Stimulated activated CD4-positive, alpha-beta T cell treated with anti-CD3 and anti-CD28 coated beads, TNF-alpha, amount 100 ng/mL, for 4 hours (primary cell): ENCODE measurements at regions not wholly inside any gene's neighbourhood (a gene's known extent, or its start where the extent isn't known, plus 50 kb on each side); places are given as distances from the start of the nearest gene placed in this dataset.

Experiments used
- DNase-seq, 3 experiments: peaks; one replicate each; pipeline ENCODE4 v3.0.0-alpha.2; 2020; ENCODE audit warnings: low read depth in 3 of 3

DNA sequence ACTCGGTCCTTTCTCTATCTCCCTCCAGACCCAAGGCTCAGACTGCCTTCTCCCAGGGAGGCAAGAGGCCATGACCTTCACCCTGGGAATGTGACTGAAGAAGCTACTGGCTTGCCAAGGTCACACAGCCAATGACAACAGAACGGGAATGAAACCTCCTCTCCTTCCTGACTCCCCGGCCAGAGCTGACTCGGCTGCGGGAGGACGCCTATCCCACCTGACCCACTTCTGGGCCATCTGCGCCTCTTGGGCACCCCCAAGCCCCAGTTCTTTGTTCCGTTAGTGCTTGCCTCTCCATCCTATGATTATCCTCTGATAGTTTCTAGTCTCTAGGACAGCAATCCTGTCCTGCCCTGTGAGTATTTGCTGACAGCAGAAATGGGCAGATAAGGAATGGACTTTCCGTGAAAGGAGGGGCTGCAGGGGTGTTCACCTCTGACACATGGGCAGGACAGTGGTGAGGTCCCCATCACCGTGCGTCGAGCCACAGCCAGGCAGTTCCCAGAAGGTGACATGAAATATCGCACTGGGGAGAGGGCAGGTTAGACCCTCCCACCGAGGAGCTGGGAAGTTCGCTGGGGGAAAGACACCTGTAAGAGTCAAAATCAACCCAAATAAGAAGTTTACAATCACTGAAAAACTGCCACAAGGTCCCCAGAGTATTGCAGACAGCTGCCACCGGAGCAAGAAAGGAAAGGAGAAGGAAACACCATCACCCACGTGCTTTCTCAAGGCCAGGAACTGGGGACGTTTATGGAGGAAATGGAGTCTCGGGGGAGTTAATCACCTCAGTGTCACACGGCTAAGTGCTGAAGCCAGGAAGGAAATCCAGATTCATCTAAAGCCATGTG, 63.0 kb downstream of the INSIG1 start:
- DNase-seq, result no peak

DNA sequence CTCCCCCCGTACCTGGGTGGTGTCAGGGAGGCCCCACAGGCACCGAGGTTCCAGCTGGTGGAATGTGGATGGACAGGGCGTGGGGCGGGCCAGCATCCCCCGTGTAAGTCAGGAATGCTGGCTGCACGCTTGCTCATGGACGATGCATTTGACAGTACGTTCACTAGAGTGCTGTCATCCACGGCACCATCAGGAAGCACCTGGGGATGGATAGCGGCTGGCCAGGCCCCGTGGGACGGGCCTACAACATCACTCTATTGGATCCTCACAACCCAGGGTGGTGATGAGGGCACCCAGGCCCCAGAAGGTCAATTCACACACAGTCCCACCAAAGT, 63.6 kb downstream of the INSIG1 start:
- no peak for DNase-seq

DNA sequence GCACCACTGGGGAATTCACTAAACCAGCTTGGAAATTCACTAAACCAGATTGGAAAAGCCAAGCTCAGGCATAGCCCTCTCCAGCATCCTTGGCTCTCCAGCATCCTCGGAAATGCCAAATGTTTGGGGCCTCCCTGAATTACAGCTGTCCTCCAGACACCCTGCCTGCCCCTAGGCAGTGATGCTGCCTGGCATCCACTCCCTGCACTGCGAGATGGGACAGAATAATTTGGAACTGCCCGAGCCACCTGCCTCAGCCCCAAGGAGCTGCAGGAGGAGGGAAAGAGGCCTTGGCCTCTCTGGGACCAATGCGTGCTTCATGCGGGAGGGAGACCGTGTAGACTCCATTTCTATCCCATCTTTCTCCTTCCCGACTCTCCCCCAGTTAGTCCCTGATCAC, 64.3 kb downstream of the INSIG1 start:
- DNase-seq, result no peak

DNA sequence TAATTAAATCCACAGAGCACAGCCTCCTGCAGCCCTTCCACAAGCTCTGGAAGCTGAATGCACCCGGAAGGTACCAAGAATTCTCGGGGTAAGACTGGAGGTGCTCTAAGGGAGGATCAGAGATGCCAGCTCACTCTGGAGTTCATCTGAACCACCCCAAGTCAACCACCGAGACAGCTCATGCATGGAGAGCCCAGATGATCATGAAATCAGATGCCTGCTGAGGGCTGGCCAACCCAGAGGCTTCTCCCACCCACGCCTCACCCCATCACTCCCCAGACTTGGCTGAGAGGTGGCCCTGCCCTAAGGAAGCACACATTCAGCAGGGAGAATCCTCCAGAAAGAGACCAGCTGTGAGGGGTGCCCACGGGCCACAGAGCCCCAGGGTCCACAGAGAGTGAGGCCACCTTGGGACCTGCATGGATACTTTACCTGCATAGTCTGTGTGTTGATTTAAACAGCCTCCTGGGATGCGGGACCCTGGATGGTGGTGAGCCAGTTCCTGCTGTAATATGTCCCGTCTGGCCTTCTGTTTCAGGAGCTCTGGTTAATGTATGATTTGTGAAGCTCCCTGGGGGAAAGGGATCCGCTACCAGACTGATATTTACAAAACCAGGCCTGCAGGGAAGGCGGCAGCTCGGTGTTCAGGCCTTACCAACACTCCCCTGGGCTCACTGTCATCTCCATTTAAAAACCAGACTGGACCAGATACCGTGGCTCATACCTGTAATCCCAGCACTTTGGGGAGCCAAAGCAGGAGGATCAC, 64.9 kb downstream of the INSIG1 start:
- DNase-seq, result no peak

DNA sequence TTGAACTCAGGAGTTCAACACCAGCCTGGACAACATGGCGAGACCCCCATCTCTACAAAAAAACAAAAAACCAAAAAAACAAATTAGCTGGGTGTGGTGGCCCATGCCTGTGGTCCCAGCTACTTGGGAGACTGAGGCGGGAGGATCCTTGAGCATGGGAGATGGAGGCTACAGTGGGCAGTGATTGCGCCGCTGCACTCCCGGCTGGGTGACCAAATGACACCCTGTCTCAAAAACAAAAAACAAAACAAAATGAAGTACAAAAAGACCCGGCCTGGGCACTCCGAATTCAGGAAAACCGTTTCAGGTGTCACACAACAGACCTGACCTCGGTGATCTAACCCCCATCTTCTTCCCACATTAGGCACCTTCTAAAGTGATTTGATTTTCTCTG, 65.5 kb downstream of the INSIG1 start:
- no peak for DNase-seq

DNA sequence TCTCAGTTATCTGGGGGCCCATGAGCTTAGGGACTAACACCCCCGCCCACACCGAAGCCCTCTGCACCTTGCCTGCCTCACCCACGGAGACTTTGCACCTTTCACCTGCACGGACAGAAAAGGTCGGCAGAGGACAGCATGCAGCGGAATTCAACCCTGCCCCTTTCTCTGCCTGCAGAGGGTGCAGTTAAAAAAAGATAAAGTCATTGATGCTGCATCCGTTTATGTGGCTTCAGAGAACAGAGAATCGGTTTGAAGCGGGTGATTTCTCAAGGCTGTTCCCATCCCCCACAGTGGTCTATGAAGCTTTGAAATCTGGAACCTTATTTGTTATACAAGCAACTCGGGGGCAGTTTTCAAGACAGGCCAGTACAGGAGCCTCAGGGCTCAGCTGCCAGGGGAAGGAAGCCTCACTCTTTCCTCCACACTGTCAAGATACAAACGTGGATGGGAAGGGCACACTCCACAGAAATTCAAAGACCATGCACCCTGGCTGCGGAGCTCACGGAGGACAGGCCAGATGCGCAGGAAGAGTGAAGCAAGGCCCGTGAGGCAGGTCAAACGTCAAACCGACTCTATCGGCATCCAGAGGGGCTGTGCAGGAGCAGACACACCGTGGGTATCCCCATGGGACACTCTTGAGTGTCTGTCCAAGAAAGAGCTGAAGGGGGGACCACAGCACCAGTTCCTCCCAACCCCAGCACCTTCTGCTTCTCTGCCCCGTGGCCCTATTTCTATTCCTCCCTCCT, 66.3 kb downstream of the INSIG1 start:
- DNase-seq, result no peak

DNA sequence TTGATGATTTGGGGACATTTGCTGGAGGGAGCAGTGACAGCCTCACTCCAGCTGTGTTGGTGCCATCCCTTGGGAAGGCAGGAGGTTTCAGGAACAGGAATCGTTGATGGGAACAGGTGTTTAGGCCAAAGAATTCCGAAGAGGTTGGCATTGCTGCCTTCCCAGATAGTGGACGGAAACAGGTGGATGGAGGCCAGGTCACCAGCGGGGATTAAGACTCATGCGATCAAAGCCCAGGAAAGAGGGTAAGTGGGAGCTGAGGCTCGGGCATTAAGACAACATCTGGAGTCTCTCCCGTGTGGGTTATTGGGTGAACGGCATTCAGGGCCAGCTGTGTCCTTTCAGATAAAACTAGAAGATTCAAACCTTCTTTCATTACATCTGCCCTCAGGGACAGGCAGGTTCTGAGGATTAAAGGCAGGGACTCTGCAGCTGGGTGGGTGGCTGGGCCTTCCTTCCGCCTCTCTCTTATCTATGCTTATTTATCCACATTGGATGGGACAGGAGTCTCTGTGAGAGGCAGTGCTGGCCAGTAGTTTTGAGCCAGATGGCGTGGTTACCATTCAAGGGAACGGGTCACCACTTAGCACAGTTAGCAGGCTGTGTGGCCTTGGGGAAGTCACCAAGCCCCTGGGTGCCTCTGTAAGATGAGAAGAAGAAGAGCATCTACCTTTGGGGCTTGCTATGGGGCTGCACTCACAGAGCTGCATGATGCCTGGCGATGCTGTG, 67.6 kb downstream of the INSIG1 start:
- DNase-seq, result no peak

DNA sequence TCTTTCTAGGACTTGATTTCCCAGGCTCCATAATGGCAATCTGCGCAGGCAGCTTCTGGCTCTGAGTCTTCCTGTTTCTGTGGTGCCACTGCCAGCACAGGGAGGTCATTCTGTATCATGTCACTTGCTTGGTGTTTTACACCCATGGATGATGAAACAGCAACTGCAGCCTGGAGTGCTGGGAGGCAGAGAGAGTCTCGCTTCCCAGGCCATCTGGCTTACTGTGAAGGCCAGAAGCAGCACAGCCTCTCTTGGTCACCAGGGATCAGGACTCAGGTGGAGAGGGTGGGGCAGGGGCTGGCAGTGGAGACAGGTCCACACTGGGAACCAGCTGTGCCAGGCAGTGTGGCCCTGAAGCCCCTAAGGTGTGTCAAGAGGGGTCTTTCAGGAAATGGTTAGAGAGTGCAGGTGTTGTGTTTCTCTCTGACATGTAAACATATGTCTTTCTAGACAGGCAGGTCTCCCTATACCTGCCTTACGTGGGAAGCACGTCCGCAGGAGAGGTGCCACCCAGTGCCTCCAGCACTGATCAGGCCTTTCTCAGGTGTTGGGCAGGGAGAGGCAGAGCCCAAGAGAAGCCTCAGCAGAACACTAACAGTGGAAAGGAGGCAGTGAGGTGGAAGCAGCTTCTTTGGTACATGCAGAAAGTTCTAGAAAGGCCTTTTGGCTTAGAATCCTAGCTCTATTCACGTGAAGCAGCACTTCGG, 71.4 kb downstream of the INSIG1 start:
- DNase-seq, result no peak

DNA sequence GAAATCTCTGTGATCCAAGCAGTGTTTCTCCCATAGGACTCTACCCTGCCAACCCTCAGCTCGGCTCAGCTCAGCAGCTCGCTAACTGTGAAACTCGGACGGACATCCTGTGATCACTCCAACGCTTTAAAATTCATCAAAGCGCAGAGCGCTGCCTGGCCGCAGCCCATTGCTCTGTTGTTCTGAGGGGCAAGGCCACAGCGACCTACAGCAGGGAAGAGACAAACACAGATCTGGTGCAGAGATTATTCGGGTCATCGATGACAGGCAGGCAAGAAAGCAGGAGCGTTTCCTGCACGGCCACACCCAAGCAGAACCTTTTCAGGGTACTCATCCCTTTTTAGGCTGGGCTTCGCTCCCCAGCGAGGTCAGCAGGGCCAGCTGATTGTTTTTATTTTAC, 72.1 kb downstream of the INSIG1 start:
- no peak for DNase-seq

DNA sequence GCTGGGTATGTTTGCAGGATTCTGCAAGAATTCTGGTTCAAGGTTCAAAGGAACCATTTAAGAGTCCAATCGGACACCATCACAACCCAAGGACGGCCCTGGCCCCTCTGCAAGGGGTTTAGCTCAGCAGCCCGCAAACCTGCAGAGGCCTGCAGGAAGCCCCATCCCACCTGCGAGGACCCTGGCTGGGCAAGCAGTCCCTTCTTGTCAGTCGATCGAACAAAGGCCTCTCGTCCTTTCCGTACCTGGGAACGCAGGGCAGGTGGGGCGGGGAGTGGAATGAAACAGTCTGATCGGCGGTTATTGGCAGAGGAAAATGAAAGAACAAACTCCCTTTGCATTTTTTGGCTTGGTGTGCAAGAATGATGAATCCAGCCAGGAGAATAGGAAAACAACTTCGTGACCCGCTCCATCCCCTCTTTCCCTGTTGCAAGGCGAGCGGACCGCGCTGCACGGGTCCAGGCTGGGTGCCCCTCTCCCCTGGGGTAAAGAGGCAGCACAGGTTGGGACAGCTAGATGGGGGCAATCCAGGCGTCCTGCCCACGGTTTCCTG, 73.7 kb downstream of the INSIG1 start:
- no peak for DNase-seq

DNA sequence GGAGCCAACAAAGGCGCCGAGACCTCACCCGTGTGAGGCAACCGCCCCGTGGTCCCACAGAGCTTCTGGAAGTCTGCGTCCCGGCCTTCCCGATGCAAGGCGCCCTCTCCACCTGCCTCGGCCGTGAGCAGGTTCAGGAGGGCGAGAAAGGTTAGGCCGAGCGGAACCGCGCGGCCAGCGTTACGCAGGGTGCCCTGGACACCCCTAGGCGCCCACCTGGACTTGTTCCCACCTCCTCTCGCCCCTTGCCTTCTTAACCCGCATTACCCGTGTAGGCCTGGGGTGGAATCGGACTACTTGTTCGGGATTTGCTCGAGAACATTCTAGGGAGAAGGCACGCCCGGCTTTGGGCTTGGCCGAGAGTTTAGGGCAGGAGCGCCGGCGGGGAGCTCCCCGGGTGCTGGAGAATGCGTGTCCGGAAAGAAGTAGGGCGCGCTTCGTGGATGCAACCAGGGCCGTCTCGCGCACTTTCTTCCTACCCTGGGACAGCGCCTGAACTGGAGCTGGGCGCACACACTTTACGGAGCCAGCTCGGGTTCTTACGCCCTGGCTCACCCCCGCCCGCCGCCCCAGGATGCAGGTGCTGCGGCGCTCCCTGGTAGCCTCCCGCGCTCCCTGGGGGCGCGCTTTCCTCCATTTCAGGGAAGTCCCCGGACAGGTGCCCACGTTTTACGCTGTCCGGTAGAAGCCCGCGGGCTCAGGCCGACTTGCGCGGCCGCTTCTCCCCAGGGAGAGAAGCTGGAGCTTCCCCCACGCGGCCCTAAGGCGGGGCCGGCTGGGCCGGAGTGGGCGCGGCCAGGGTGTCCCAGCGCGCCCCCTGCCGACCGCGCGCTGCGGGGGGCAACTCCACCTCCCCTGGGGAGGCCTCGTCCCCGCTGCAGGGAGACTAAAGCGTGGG, 74.5 kb downstream of the INSIG1 start:
- DNase-seq, result no peak

DNA sequence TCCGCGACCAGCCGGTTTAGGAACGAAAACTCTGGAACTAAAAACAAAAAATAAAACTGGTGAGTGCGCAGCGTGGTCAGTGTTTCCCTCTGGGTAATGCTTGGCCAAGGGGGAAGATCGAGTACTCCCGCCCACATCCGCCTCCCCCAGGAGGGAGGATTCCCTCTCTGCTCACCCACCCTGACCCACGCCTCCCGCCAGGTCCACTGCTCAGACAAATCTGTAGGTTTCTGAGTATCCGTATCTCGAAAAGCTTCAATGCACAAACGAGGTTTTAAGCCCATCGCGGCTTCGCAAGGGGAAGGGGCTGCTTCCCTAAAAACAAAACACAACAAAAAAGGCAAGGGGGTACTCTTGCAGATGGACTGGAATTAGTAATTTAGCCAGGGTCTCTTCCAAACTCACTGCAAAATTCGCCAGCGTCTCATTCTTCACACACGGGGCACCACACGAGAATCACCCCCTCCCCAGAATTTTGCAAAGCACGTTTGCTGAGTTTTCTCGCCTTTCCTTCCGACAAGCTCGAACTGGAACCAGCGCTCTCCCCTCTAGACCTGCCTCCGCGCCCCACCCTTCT, 75.2 kb downstream of the INSIG1 start:
- no peak for DNase-seq

DNA sequence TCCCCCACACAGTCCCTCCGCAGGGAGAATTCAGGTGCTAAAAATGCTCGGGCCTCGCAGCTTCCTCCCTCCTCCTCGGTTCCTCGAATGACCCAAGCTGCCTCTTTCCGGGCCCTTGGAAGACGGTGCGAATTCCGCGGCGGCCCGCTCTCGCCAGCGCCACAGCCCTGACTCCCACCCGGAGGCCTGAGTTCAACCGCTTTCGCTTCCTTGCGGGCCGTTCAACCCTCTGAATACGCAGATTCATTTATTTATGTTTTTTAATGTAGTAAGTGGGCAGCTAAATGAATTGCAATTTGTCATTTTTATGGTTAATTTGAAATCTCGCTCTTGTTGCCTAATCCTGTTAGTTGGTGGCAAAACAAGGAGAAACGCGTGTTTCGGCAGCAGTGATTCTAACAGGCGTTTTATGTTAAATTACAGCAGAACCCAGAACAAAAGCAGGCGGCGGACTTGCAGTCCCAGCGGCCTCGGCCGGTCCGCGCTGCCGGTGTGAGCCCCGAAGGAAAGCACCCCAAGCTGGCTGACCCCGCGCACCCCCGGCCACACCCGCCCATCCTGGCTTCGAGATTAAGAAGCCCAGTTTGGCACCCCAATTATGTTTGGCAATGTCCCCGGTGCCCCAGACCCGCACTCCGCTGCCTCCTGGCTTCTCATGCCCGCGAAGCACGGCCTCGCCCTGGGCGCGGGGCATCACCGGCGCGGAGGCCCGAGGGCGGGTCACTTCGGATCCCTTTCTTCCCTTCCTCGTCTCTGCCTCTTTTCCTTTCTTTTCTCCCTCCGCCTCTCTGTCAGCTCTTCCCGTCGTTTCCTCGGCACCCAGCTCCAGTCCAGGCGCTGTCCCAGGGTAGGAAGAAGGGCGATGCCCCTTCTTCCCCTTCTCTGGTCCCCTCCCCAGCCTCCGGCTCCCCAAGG, 75.9 kb downstream of the INSIG1 start:
- no peak for DNase-seq

DNA sequence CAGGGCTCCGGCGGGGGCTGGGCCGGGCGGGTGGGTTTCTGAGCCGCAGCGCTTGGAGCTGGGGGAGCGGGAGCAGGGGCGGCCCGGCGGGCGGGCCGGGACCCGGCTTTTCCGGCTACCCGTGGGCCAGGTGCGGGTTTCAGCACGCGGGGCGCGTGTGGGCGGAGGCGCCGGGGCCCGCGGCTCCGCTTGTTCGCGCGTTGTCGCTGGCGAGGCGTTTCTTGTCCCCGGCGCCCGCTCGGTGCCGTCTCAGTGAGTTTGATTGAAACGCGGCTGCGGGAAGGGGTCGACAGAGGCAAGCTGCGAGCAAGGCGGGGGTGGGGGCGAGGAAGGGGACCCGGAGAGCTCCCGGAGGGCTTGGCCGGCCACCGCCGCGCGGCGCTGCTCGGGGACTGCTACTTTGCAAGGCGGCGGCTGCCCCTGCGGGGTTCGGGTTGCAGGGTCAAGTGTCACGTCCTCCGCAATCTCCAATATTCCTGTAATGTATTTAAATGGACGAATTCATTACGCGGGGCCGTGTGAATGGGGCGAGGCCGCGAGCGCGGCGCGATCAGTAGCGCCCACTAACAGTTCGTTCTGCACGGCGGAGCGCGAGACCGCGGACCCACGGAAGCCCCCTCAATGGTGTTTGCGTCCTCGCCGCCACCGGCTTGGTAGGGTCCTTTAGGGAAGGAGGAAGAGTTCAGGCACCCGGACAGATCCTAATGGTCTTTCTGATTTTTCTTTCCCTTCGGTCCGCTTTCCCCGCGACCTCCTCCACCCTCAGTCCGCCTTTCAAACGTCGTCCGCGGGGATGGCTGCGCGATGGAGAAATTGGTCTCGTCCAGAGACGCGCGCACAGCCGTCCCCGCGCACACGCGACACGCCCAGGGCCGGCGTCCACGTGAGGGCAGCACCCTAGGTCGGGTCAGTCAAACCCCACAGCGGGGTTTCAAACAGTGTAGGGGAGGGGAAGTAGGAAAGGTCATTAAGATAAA, 76.9 kb downstream of the INSIG1 start:
- DNase-seq, result no peak

DNA sequence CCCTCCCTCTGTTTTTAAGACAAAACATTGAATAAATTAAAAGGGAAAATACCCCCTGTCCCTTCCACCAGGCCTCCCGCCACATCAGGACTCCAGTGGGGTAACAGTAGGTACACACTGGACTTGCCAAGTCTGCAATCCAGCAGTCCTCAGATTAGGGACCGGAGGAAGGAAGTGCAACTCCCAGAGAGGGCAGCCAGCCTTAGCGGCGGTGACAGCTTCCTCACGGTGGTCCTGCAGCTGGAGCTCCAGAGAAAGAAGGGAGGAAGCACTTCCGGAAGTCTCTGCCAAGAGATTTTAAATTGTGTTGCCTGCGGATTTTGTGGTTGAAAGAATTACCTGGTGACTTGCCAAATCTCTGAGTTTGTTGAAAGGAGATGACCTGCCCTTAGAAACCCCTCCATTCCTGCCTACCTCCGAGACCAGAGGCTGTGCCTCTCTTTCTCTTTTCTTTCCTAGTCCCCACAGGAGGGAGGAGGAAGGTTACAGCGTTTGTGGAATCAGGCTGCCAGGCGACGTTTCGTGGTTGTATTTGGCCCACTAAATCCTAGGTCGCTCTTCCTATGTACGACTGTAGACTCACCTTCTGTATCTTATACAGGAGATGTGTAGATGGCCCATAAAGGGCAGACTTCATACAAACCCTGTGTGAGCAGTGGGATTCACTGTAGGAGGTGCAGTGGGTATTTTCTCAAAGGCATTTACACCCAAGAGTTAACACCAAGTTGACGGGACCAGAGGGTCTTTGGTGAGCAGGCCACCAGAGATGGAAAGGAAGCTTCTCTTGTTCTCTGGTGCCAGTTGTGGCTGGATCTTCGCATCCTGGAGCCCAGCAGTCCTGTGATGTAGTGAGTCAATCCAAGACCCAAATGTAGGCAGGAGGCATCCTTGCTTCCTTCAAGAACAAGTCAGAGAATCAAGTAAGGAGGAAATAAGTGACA, 77.9 kb downstream of the INSIG1 start:
- DNase-seq, result no peak
